Body of pancreas (tissue), 4 donors: ENCODE measurements at regions not wholly inside any gene's neighbourhood (a gene's known extent, or its start where the extent isn't known, plus 50 kb on each side); places are given as distances from the start of the nearest gene placed in this dataset.
"Not testable (repeated sequence)": the region's sequence is repeated elsewhere in the genome, so short reads cannot be mapped to it uniquely, and the experiment has no call there.

ENCODE experiments used
- POLR2A ChIP-seq, 3 donors: fragments of 450-650 bp; IDR thresholded peaks; one replicate each; pipeline ENCODE4 v1.6.1; 2016; ENCODE audit warnings: antibody characterized with exemption in 3 of 3, mild to moderate bottlenecking in 2 of 3
- TF ChIP-seq, protein P1 (sequence below), 7 experiments: fragments of 450-650 bp in 4 of 7; fragments of 200-600 bp in 3 of 7; sonication (generic) in 3 of 7; IDR thresholded peaks; one replicate each; pipeline ENCODE4 v1.5.1; 2016 to 2019; ENCODE audit warnings: antibody characterized with exemption in 7 of 7

- TF ChIP-seq, protein P1, sequence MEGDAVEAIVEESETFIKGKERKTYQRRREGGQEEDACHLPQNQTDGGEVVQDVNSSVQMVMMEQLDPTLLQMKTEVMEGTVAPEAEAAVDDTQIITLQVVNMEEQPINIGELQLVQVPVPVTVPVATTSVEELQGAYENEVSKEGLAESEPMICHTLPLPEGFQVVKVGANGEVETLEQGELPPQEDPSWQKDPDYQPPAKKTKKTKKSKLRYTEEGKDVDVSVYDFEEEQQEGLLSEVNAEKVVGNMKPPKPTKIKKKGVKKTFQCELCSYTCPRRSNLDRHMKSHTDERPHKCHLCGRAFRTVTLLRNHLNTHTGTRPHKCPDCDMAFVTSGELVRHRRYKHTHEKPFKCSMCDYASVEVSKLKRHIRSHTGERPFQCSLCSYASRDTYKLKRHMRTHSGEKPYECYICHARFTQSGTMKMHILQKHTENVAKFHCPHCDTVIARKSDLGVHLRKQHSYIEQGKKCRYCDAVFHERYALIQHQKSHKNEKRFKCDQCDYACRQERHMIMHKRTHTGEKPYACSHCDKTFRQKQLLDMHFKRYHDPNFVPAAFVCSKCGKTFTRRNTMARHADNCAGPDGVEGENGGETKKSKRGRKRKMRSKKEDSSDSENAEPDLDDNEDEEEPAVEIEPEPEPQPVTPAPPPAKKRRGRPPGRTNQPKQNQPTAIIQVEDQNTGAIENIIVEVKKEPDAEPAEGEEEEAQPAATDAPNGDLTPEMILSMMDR (IDR thresholded peaks at IDR 0.05) = not testable (repeated sequence)
- TF ChIP-seq POLR2A (IDR thresholded peaks at IDR 0.05) = not testable (repeated sequence)
These were observed 231.7 kb upstream of the FRG2C start for GRCh38 chr3:75432466-75432865.
